B cell (primary cell): ENCODE measurements at regions not wholly inside any gene's neighbourhood (a gene's known extent, or its start where the extent isn't known, plus 50 kb on each side); places are given as distances from the start of the nearest gene placed in this dataset.

Experiments
- CTCF ChIP-seq: fragments of 200-600 bp; IDR thresholded peaks from one replicate; pipeline ENCODE4 v1.8.0; 2022; ENCODE audit warnings: antibody characterized with exemption, mild to moderate bottlenecking
- EZH2 ChIP-seq: IDR thresholded peaks from 2 replicates; pipeline ENCODE4 v1.6.1; 2012; ENCODE audit warnings: borderline replicate concordance, low read depth, mild to moderate bottlenecking, moderate library complexity, low read length; ENCODE audit not compliant: insufficient read depth, poor library complexity, severe bottlenecking

- TF ChIP-seq CTCF (no peak), EZH2 (no peak)
These were observed 331.0 kb upstream of the EDIL3 start for GRCh38 chr5:84715686-84716085.
